GM11168 (cell line): ENCODE measurements at regions not wholly inside any gene's neighbourhood (a gene's known extent, or its start where the extent isn't known, plus 50 kb on each side); places are given as distances from the start of the nearest gene placed in this dataset.
"Not testable (repeated sequence)": the region's sequence is repeated elsewhere in the genome, so short reads cannot be mapped to it uniquely, and the experiment has no call there.

Experiments used
- in situ Hi-C: fragments of 300-500 bp; cut with MboI; formaldehyde crosslinking; loops from one replicate; pipeline ENCODE4 v1.12.0; 2022; ENCODE audit warnings: low sequenced_read_pairs; ENCODE audit not compliant: unreplicated experiment

GRCh38 chr3:193096076-193096475, 144.9 kb upstream of the PLAAT1 start:
- in situ Hi-C loops = no loop called here

GRCh38 chr3:193114431-193115340, 126.3 kb upstream of the PLAAT1 start:
- in situ Hi-C loops = no loop called here

- in situ Hi-C loops = no loop called here
Observed at GRCh38 chr3:193116871-193117270, 124.2 kb upstream of the PLAAT1 start.

- in situ Hi-C loops = no loop called here
Observed at GRCh38 chr3:193118907-193119306, 122.1 kb upstream of the PLAAT1 start.

GRCh38 chr3:193119926-193120325, 121.1 kb upstream of the PLAAT1 start:
- in situ Hi-C loops = no loop called here

- in situ Hi-C loops = no loop called here
Observed at GRCh38 chr3:193124861-193125260, 116.2 kb upstream of the PLAAT1 start.

- in situ Hi-C loops = no loop called here
Observed at GRCh38 chr3:193129607-193130006, 111.4 kb upstream of the PLAAT1 start.

GRCh38 chr3:193130576-193130975, 110.4 kb upstream of the PLAAT1 start:
- in situ Hi-C loops = no loop called here

GRCh38 chr3:193132241-193132640, 108.8 kb upstream of the PLAAT1 start:
- in situ Hi-C loops = no loop called here

- in situ Hi-C loops = no loop called here
Observed at GRCh38 chr3:193132964-193133363, 108.1 kb upstream of the PLAAT1 start.

- in situ Hi-C loops = no loop called here
Observed at GRCh38 chr3:193134856-193135255, 106.2 kb upstream of the PLAAT1 start.

- in situ Hi-C loops = no loop called here
Observed at GRCh38 chr3:193140381-193140780, 100.6 kb upstream of the PLAAT1 start.

- in situ Hi-C loops = no loop called here
Observed at GRCh38 chr3:193145248-193145647, 95.8 kb upstream of the PLAAT1 start.

- in situ Hi-C loops = no loop called here
Observed at GRCh38 chr3:193148688-193149473, 92.1 kb upstream of the PLAAT1 start.

- in situ Hi-C loops = no loop called here
Observed at GRCh38 chr3:193149998-193150397, 91.0 kb upstream of the PLAAT1 start.

- in situ Hi-C loops = not testable (repeated sequence)
Observed at GRCh38 chr3:193155044-193155781, 85.8 kb upstream of the PLAAT1 start.

- in situ Hi-C loops = no loop called here
Observed at GRCh38 chr3:193157051-193157450, 84.0 kb upstream of the PLAAT1 start.

GRCh38 chr3:193165431-193166120, 75.4 kb upstream of the PLAAT1 start:
- in situ Hi-C loops = no loop called here

- in situ Hi-C loops = no loop called here
Observed at GRCh38 chr3:193168931-193169330, 72.1 kb upstream of the PLAAT1 start.

GRCh38 chr3:193174140-193174539, 66.9 kb upstream of the PLAAT1 start:
- in situ Hi-C loops = no loop called here
